Epithelial cell of proximal tubule (primary cell): ENCODE measurements at regions not wholly inside any gene's neighbourhood (a gene's known extent, or its start where the extent isn't known, plus 50 kb on each side); places are given as distances from the start of the nearest gene placed in this dataset.

Experiments
- DNase-seq: peaks from one replicate; pipeline ENCODE4 v3.0.0-alpha.2; 2011; ENCODE audit warnings: low read depth
- H3K4me3 ChIP-seq: 2 replicates; pipeline ENCODE4 v1.5.1; 2011; ENCODE audit warnings: low read depth, mild to moderate bottlenecking, low read length
- CTCF ChIP-seq: conservative IDR thresholded peaks from 2 replicates; pipeline ENCODE4 v1.5.1; 2012; ENCODE audit warnings: low read depth, mild to moderate bottlenecking, low read length

GRCh38 chr18:76593843-76594242 lies 98.8 kb upstream of the ZNF516 start:
- TF ChIP-seq CTCF: no peak
- no peak for DNase-seq
- H3K4me3 ChIP-seq: no peak overlapping the region

- no peak overlapping the region for H3K4me3 ChIP-seq
- TF ChIP-seq CTCF: no peak
- no peak for DNase-seq
Observed at GRCh38 chr18:76592981-76593381, 97.9 kb upstream of the ZNF516 start.

GRCh38 chr18:76592096-76592495 lies 97.1 kb upstream of the ZNF516 start:
- DNase-seq: no peak
- H3K4me3 ChIP-seq: no peak overlapping the region
- no peak for TF ChIP-seq CTCF

DNA sequence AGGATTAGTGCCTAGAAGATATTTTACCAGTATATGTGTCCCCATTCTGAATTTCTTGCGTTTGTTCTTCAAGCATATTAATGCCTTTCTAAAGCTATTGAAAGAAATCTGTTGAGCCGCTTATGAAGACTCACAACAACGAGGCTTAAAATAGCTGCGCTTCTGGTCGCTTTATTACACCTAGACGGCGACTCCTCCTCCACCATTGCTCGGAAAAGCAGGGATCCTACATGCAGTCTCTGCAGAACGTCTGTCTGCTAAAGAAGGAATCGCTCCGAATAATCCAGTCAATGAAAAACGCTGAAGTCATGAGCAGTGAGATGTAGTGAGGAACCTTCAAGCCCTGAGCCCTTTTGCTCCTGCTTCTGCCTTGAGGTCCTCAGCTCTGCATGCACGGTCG lies 94.8 kb upstream of the ZNF516 start:
- no peak for TF ChIP-seq CTCF
- DNase-seq: no peak
- H3K4me3 ChIP-seq: no peak overlapping the region

GRCh38 chr18:76589316-76589715 lies 94.3 kb upstream of the ZNF516 start:
- H3K4me3 ChIP-seq: peak overlapping the region; percentile 40
- no peak for DNase-seq
- no peak for TF ChIP-seq CTCF

- TF ChIP-seq CTCF: no peak
- peak overlapping the region; percentile 40 for H3K4me3 ChIP-seq
- no peak for DNase-seq
Observed at GRCh38 chr18:76588601-76589226, 93.7 kb upstream of the ZNF516 start.

DNA sequence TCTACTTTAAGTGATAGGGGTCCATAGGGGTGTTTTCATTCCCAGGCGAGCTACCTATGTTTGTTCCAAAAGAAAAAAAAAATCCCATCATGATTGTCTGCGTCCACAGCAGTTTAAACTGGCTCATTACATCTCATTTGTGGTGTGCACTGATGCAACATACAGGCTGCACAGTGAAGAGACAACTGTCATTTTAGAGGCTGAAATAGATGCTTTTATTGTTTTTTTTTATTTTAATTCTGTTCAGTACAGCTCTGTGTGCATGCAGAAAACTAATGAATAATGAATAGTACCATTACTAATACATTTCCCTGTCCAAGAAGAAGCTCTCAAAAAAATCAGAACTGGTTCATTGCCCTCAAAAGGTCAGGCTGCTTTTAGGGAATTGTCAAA lies 92.8 kb upstream of the ZNF516 start:
- H3K4me3 ChIP-seq: no peak overlapping the region
- DNase-seq: no peak
- no peak for TF ChIP-seq CTCF
